ENCODE measurements at regions not wholly inside any gene's neighbourhood (a gene's known extent, or its start where the extent isn't known, plus 50 kb on each side); places are given as distances from the start of the nearest gene placed in this dataset.
"Not testable (repeated sequence)": the region's sequence is repeated elsewhere in the genome, so short reads cannot be mapped to it uniquely, and the experiment has no call there.

GRCh38 chr16:29594926-29595838, 67.9 kb upstream of the SPN start:
- Histone ChIP-seq H2AK5ac (ENCODE audit: low read depth, low read length) (peak overlapping the region; percentile 33), H3K9ac (ENCODE audit: low read depth, low read length) (peak overlapping the region; percentile 91), H3K27ac (ENCODE audit: insufficient read depth, low read length) (peak overlapping the region; percentile 97), H3K14ac (replicated peaks; ENCODE audit: low read depth, low read length) (peak overlapping the region; percentile 85), H4K5ac (ENCODE audit: low read depth, low read length) (peak overlapping the region; percentile 87), H4K91ac (ENCODE audit: insufficient read depth, low read depth, low read length) (peak overlapping the region; percentile 17; the same call in 1 of the 2 replicates), H4K8ac (ENCODE audit: low read depth in 2 of 2, low read length in 2 of 2) (peak overlapping the region in 1 of 2 experiments; percentile 91; a peak in 1 of 4 replicates), H4K20me1 (ENCODE audit: insufficient read depth, low read length) (peaks cover 11% of the 10 kb centered on the region), H3K4ac (ENCODE audit: low read depth, low read length) (peak overlapping the region; percentile 81), H3K4me3 (ENCODE audit: insufficient read depth, low read depth, low read length) (peak overlapping the region; percentile 93), H2BK5ac (ENCODE audit: low read depth, low read length, poor library complexity, severe bottlenecking) (peak overlapping the region; percentile 98), H3K23ac (ENCODE audit: low read depth, low read length) (peak overlapping the region; percentile 89; the same call in 1 of the 2 replicates), H2AFZ (replicated peaks; ENCODE audit: low read length, poor library complexity) (peak overlapping the region; percentile 93), H3K18ac (ENCODE audit: low read depth, low read length) (peak overlapping the region; percentile 47; the same call in 1 of the 2 replicates), H2BK120ac (ENCODE audit: low read depth, low read length) (peak overlapping the region; percentile 81), H3K4me2 (ENCODE audit: low read depth, low read length) (peak overlapping the region; percentile 95), H3K79me1 (ENCODE audit: low read depth in 1 of 2, low read length in 2 of 2) (peaks cover 0 to 11% of the 10 kb centered on the region in 2 experiments; a peak in 3 of 4 replicates)
- H3K9me1 ChIP-seq (ENCODE audit: insufficient read depth, low read length); intact Hi-C loops (cut with micrococcal nuclease); H3K56ac ChIP-seq (ENCODE audit: extremely low read depth, insufficient read depth, low read length); H2BK15ac ChIP-seq (ENCODE audit: low read depth, low read length); H3K36me3 ChIP-seq (ENCODE audit: control insufficient read depth, insufficient read depth, low read length); in situ Hi-C loops (cut with MboI; ENCODE audit: low sequenced_read_pairs); dilution Hi-C loops (cut with HindIII; ENCODE audit: low sequenced_read_pairs, unreplicated experiment); H2BK20ac ChIP-seq (ENCODE audit: low read depth, low read length); H3K4me1 ChIP-seq (ENCODE audit: control insufficient read depth, insufficient read depth, low read length); BruUV-seq (replicated peaks); H3K27me3 ChIP-seq (ENCODE audit: control insufficient read depth, insufficient read depth, low read length); H3K9me3 ChIP-seq (ENCODE audit: control insufficient read depth, insufficient read depth, low read length); H2AK9ac ChIP-seq (replicated peaks; ENCODE audit: low read depth, low read length, poor library complexity): not testable (repeated sequence)
- WGBS, 2 experiments (ENCODE audit: extremely low coverage in 2 of 2, insufficient read length in 1 of 2), result 0% methylated on average over 18 of the region's 91 CpGs; no CpG with 5 or more reads in 1 of the 2 experiments
- peak; percentile 96 for ATAC-seq (ENCODE audit: low read depth)
- TF ChIP-seq POLR2A (IDR thresholded peaks at IDR 0.05; ENCODE audit: low read depth, low read length), result peak; percentile 61; the same call in 1 of the 2 replicates
- TF ChIP-seq BHLHE40 (IDR thresholded peaks at IDR 0.05; ENCODE audit: low read depth, low read length), result peak; percentile 66; the same call in 1 of the 2 replicates
- peak; percentile 53; the same call in 1 of the 2 replicates for TF ChIP-seq USF2 (IDR thresholded peaks at IDR 0.05; ENCODE audit: low read depth, low read length)
- TF ChIP-seq MXI1 (IDR thresholded peaks at IDR 0.05; ENCODE audit: borderline replicate concordance, low read depth, low read length), result peak; percentile 63
- TF ChIP-seq MAZ (IDR thresholded peaks at IDR 0.05; ENCODE audit: borderline replicate concordance, low read depth, low read length), result peak; percentile 66; the same call in 1 of the 2 replicates
- peak; percentile 88 for DNase-seq
- POLR2A ChIA-PET (ENCODE audit: unreplicated experiment), result interaction anchor here (0.6 kb wide), 1 partner anchor 133 kb away, joined by 4 read pairs; no protein-coding TSS in a partner anchor
- CTCF ChIA-PET, result interaction anchor here (0.6 kb wide), 1 partner anchor 615 kb away, joined by 6 read pairs; no protein-coding TSS in a partner anchor

GRCh38 chr16:29597030-29597429, 66.0 kb upstream of the SPN start:
- in situ Hi-C loops (cut with MboI; ENCODE audit: low sequenced_read_pairs); DNase-seq; BruUV-seq (replicated peaks); H3K4ac ChIP-seq (ENCODE audit: low read depth, low read length); ATAC-seq (ENCODE audit: low read depth); H4K91ac ChIP-seq (ENCODE audit: insufficient read depth, low read depth, low read length); H2BK5ac ChIP-seq (ENCODE audit: low read depth, low read length, poor library complexity, severe bottlenecking); CTCF ChIA-PET; H4K8ac ChIP-seq (ENCODE audit: low read depth in 2 of 2, low read length in 2 of 2); H4K5ac ChIP-seq (ENCODE audit: low read depth, low read length); intact Hi-C loops (cut with micrococcal nuclease); H3K9ac ChIP-seq (ENCODE audit: low read depth, low read length); H3K36me3 ChIP-seq (ENCODE audit: control insufficient read depth, insufficient read depth, low read length); POLR2A ChIA-PET (ENCODE audit: unreplicated experiment); H2BK15ac ChIP-seq (ENCODE audit: low read depth, low read length); H3K9me3 ChIP-seq (ENCODE audit: control insufficient read depth, insufficient read depth, low read length); H3K56ac ChIP-seq (ENCODE audit: extremely low read depth, insufficient read depth, low read length); H3K27me3 ChIP-seq (ENCODE audit: control insufficient read depth, insufficient read depth, low read length); H3K4me3 ChIP-seq (ENCODE audit: insufficient read depth, low read depth, low read length); H2BK120ac ChIP-seq (ENCODE audit: low read depth, low read length); H3K18ac ChIP-seq (ENCODE audit: low read depth, low read length); H3K14ac ChIP-seq (replicated peaks; ENCODE audit: low read depth, low read length); H3K4me2 ChIP-seq (ENCODE audit: low read depth, low read length); dilution Hi-C loops (cut with HindIII; ENCODE audit: low sequenced_read_pairs, unreplicated experiment); H3K4me1 ChIP-seq (ENCODE audit: control insufficient read depth, insufficient read depth, low read length); H3K23ac ChIP-seq (ENCODE audit: low read depth, low read length); H2AK5ac ChIP-seq (ENCODE audit: low read depth, low read length); H2AK9ac ChIP-seq (replicated peaks; ENCODE audit: low read depth, low read length, poor library complexity); H2AFZ ChIP-seq (replicated peaks; ENCODE audit: low read length, poor library complexity); H2BK20ac ChIP-seq (ENCODE audit: low read depth, low read length); H3K9me1 ChIP-seq (ENCODE audit: insufficient read depth, low read length); H3K27ac ChIP-seq (ENCODE audit: insufficient read depth, low read length): not testable (repeated sequence)
- Histone ChIP-seq H4K20me1 (ENCODE audit: insufficient read depth, low read length) (peaks cover 15% of the 10 kb centered on the region), H3K79me1 (ENCODE audit: low read depth in 1 of 2, low read length in 2 of 2) (peaks cover 0 to 25% of the 10 kb centered on the region in 2 experiments; a peak in 3 of 4 replicates)
- WGBS, 2 experiments (ENCODE audit: extremely low coverage in 2 of 2, insufficient read length in 1 of 2), result 100% methylated on average over 1 of the region's 7 CpGs; no CpG with 5 or more reads in 1 of the 2 experiments
